Natural killer cell treated with Interleukin-12 subunit alpha and Interleukin-12 subunit beta and Interleukin-15 and Interleukin-18, amount 100 ng/mL, for 72 hours (primary cell): ENCODE measurements at regions not wholly inside any gene's neighbourhood (a gene's known extent, or its start where the extent isn't known, plus 50 kb on each side); places are given as distances from the start of the nearest gene placed in this dataset.
A peak's percentile ranks its signal among the peaks of the same experiment; 100 is the strongest.
"Not testable (repeated sequence)": the region's sequence is repeated elsewhere in the genome, so short reads cannot be mapped to it uniquely, and the experiment has no call there.

ENCODE experiments used
- ATAC-seq, 2 donors: fragments of 150-1000 bp; cut with Tn5 transposase in 1 of 2; sonication (Bioruptor Pico), chemical (Tn5 transposase) in 1 of 2; 2 replicates each; pipeline ENCODE4 v1.10.0; 2021
- DNase-seq: peaks from one replicate; pipeline ENCODE4 v3.0.0; 2022; ENCODE audit warnings: low spot score
- H3K27ac Mint-ChIP-seq, 2 donors: 1 replicate in 1 of 2; 2 replicates in 1 of 2; pipeline ENCODE4 v1.8.0; 2022; ENCODE audit warnings: mixed read lengths in 2 of 2, mild to moderate bottlenecking in 1 of 2, moderate library complexity in 1 of 2
- H3K27me3 Mint-ChIP-seq, 2 donors: 1 replicate in 1 of 2; 2 replicates in 1 of 2; pipeline ENCODE4 v1.8.0; 2022; ENCODE audit warnings: mixed read lengths in 2 of 2
- H3K36me3 Mint-ChIP-seq: one replicate; pipeline ENCODE4 v1.8.0; 2022; ENCODE audit warnings: mixed read lengths
- H3K4me1 Mint-ChIP-seq, 2 donors: 1 replicate in 1 of 2; 2 replicates in 1 of 2; pipeline ENCODE4 v1.8.0; 2022; ENCODE audit warnings: low read depth in 2 of 2, mixed read lengths in 2 of 2, mild to moderate bottlenecking in 1 of 2
- H3K4me3 Mint-ChIP-seq: one replicate; pipeline ENCODE4 v1.8.0; 2022; ENCODE audit warnings: mixed read lengths
- H3K9me3 Mint-ChIP-seq: 2 replicates; pipeline ENCODE4 v1.8.0; 2022; ENCODE audit warnings: mixed read lengths

DNA sequence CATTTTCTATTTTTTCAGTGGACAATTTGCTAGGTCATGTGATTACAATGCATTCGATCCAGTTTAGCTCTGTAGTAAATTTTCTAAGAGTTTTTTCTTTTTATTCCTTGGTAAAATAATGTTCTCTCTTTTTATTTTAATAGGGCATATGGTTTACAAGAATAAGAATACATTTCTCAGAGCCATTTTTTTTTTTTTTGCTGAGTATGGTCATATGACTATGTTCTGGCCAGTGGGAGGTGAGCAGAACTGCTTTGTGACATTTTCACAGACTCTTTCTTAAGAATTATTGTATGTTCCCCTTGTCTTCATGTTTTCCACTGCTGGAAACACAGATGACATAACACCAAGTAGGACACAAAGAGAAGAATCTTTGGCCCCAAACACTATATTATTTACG, 626.6 kb upstream of the FSHR start:
- peaks cover 9% of the 10 kb centered on the region for H3K9me3 Mint-ChIP-seq

DNA sequence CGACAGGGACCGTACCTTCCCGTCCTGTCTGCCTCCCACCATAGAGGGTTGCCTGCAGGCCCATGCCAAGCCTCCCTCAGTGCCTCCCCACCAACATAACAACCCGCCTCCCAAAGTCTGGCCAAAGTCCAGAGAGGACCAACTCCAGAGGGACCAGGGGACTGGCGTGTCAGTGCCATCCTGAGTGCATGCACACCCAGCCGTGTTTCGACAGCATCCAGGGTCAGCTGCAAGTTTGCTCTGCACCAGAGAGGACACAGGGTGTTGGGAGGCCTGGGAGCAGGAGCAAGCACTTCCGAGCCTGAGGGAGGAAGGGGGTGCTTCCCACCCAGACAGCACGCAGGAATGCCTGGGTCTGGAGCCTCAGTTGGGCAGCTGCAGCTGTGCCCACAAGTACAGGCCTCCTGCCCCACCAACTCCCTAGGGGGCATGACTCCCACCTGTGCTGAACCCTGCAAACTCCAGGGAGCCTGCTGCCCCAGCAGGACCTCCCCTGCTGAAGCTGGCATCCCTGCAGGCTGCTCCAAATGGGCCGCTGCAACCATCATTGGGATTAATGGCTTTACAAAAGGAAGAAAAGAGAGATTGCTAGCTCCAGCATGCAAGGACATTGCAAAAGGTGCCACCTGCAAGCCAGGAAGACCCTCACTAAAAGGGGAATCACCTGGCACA, 618.1 kb upstream of the FSHR start:
- no peaks in the 10 kb centered on the region for H3K27me3 Mint-ChIP-seq
- H3K27ac Mint-ChIP-seq: no peak overlapping the region
- no peak for DNase-seq
- peak in 1 of 2 donors; percentile 28 for ATAC-seq
- H3K36me3 Mint-ChIP-seq: no peaks in the 10 kb centered on the region
- H3K4me1 Mint-ChIP-seq: no peaks in the 10 kb centered on the region
- H3K4me3 Mint-ChIP-seq: no peak overlapping the region
- peaks cover 6% of the 10 kb centered on the region for H3K9me3 Mint-ChIP-seq

More for the DNA sequence above, 626.6 kb upstream of the FSHR start:
- no peak for DNase-seq
- Mint-ChIP-seq H3K27me3 (no peaks in the 10 kb centered on the region), H3K27ac (no peak overlapping the region), H3K4me1 (no peaks in the 10 kb centered on the region), H3K36me3 (no peaks in the 10 kb centered on the region), H3K4me3 (no peak overlapping the region)
- no peak for ATAC-seq

DNA sequence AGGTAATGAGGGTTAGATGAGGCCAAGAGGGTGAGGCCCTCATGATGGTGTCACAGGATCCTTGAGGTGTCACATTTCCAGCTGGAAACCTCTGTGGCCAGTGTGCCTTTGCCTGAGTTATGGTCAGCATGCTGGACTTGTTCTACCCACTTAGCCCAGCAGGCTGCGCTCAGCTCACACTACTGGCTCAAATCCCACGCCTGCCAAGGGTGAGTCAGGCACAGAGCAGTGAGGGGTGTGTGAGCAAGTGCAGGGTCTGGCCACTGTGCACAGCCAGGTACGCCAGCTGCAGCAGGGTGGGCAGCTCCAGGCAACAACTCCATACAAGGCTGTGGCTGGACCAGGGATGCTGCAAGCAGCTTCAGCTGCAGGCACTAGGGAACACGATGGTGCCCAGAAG, 616.6 kb upstream of the FSHR start:
- no peaks in the 10 kb centered on the region for H3K36me3 Mint-ChIP-seq
- no peaks in the 10 kb centered on the region for H3K27me3 Mint-ChIP-seq
- DNase-seq (no peak), ATAC-seq (peak; percentile 36 to 44)
- no peak overlapping the region for H3K4me3 Mint-ChIP-seq
- H3K4me1 Mint-ChIP-seq: no peaks in the 10 kb centered on the region
- peaks cover 3% of the 10 kb centered on the region for H3K9me3 Mint-ChIP-seq
- no peak overlapping the region for H3K27ac Mint-ChIP-seq

DNA sequence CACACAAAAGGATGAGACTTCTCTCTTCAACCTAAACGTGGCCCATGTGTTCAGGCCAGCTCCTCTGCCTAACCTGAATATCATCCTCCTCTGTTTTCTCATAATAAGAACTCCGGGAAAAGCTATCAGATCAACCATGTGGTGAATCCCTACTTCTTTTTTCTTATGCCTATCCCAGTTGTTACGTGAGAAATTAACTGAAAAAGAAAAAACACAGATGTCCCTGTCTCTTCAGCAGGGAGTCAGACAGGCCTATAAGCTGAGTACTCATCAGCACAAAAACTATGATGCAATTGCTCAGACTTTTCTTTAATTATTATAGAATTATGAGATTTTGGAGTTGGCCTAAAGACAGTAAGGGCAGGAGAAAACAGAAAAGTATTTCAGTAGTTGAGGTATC, 613.0 kb upstream of the FSHR start:
- ATAC-seq (no peak), DNase-seq (no peak)
- no peak overlapping the region for H3K4me3 Mint-ChIP-seq
- no peaks in the 10 kb centered on the region for H3K36me3 Mint-ChIP-seq
- H3K27me3 Mint-ChIP-seq: no peaks in the 10 kb centered on the region
- no peak overlapping the region for H3K27ac Mint-ChIP-seq
- no peaks in the 10 kb centered on the region for H3K9me3 Mint-ChIP-seq
- H3K4me1 Mint-ChIP-seq: no peaks in the 10 kb centered on the region

DNA sequence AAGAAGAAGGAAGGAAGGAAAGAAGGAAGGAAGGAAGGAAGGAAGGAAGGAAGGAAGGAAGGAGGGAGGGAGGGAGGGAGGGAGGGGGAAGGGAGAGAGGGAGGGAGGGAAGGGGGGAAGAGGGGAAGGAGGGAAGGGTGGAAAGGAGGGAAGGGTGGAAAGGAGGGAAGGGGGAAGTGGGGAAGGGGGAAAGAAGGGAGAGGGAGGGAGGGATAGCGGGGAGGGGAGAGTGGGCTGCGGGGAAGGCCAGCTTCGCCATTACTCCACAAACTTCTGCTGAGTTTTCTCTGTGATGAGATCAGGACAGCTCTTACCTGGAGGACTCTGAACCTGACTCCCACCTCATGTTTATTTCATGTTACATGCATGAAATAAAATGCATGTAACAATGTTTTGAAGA, 601.5 kb upstream of the FSHR start:
- peaks cover 5% of the 10 kb centered on the region for H3K9me3 Mint-ChIP-seq
- ATAC-seq (no peak), DNase-seq (no peak)
- no peaks in the 10 kb centered on the region for H3K27me3 Mint-ChIP-seq
- H3K27ac Mint-ChIP-seq: no peak overlapping the region
- H3K4me3 Mint-ChIP-seq: no peak overlapping the region
- H3K36me3 Mint-ChIP-seq: no peaks in the 10 kb centered on the region
- H3K4me1 Mint-ChIP-seq: peaks cover 0 to 2% of the 10 kb centered on the region in 2 donors

DNA sequence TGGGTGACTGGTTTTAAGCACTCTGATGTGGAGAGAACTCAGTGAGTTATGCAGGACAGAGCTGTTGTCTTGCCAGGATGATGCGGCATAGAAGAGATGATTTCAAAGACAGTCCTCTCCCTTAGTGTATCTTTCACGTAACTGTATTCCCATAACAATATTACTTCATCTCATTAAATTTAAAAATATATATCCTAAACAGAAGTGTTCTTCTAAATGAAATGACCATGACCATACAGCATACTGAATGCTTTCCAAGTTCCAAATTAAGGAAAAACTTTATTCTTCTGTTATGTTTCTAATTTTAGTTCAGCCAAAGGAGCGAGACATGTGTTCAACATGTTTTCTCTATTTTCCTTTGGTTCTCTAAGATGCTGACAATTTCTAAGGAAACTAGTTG, 600.1 kb upstream of the FSHR start:
- Mint-ChIP-seq H3K9me3 (peaks cover 5% of the 10 kb centered on the region), H3K27ac (no peak overlapping the region), H3K4me1 (peaks cover 0 to 2% of the 10 kb centered on the region in 2 donors), H3K27me3 (no peaks in the 10 kb centered on the region), H3K36me3 (no peaks in the 10 kb centered on the region), H3K4me3 (no peak overlapping the region)
- DNase-seq: no peak
- no peak for ATAC-seq

DNA sequence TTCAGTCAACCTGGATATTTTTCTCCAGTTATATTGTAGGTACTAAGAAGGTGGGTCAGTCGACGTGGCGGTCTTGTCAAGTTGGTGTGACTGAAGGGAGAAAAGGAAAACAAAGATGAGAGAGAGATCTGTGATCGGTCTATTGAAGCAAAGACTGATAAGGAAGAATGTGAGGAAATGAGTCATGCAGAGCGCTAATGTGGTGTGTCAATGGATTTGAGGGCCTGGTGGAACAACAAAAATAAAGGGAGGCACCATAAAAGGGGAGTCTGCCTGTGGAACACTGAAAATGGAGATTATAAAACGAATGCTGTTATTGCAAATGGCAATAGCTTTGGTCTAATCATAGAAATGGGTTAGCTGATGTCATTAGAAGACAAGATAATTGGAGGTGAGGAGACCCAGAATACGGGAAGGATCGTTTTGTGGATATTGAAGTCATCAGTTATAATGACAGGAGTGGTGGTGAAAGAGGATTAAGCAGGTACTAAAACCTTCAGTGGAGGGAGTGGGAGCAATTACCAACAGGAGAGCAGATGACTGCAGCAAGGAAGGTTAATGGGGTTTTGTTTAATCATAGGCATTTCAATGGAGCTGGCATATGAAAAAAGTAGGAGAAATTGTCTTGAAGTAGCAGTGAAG, 599.1 kb upstream of the FSHR start:
- Mint-ChIP-seq H3K4me1 (peaks cover 0 to 2% of the 10 kb centered on the region in 2 donors), H3K4me3 (no peak overlapping the region), H3K36me3 (no peaks in the 10 kb centered on the region), H3K9me3 (peaks cover 2% of the 10 kb centered on the region), H3K27ac (no peak overlapping the region), H3K27me3 (no peaks in the 10 kb centered on the region)
- DNase-seq: no peak
- no peak for ATAC-seq

DNA sequence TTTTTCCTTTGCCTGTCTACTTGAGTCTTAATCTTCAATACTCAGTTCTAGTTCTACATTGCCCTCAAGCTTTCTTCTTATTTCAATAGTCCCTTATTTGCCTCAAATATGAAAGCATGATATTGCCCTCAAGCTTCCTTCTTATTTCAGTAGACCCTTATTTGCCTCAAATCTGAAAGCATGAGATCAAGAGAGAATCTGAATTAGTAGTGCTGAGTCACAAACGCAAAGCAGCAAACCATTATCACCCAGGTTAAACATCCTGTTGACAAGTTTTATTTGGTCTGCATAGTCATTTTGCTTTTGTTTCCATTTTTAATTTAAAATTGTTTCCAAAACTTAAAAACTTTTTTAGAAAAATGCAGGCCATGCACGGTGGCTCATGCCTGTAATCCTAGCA, 583.3 kb upstream of the FSHR start:
- no peaks in the 10 kb centered on the region for H3K27me3 Mint-ChIP-seq
- peaks cover 12% of the 10 kb centered on the region for H3K9me3 Mint-ChIP-seq
- ATAC-seq (no peak), DNase-seq (no peak)
- H3K27ac Mint-ChIP-seq: no peak overlapping the region
- peaks cover 3% of the 10 kb centered on the region for H3K36me3 Mint-ChIP-seq
- no peak overlapping the region for H3K4me3 Mint-ChIP-seq
- no peaks in the 10 kb centered on the region for H3K4me1 Mint-ChIP-seq

DNA sequence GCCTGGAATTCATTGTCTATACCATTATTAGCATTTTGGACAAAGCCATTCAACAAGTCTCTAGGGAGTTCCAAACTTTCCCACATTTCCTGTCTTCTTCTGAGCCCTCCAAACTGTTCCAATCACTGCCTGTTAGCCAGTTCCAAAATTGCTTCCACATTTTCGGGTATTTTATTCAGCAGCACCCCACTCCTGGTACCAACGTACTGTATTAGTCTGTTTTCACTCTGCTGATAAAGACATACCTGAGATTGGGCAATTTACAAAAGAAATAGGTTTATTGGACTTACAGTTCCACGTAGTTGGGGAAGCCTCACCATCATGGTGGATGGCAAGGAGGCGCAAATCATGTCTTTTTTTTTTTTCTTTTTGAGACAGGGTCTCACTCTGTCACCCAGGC, 578.6 kb upstream of the FSHR start:
- not testable (repeated sequence) for H3K4me1 Mint-ChIP-seq, ATAC-seq, H3K36me3 Mint-ChIP-seq, H3K27me3 Mint-ChIP-seq, DNase-seq, H3K27ac Mint-ChIP-seq, H3K4me3 Mint-ChIP-seq
- H3K9me3 Mint-ChIP-seq: peaks cover 14% of the 10 kb centered on the region

DNA sequence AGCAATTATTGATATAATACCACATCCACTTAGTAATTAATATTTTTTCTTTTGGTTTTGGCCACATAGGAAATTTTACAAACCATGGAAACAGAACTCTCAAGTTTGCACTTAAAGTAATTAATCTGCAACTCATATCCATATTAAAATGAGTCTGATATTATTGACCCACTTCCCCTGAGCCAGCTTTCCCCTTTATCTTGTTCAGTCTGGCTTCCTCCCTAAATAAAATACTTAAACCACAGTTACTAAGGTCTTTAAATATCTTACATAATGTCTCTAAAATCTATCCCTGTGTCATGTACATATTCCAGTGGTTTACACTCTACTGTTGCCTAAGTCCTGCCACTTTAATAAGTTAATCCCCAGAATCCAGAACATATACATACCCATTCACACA, 564.9 kb upstream of the FSHR start:
- no peaks in the 10 kb centered on the region for H3K36me3 Mint-ChIP-seq
- no peaks in the 10 kb centered on the region for H3K4me1 Mint-ChIP-seq
- H3K27ac Mint-ChIP-seq: no peak overlapping the region
- H3K27me3 Mint-ChIP-seq: no peaks in the 10 kb centered on the region
- DNase-seq (no peak), ATAC-seq (no peak)
- no peaks in the 10 kb centered on the region for H3K9me3 Mint-ChIP-seq
- no peak overlapping the region for H3K4me3 Mint-ChIP-seq

DNA sequence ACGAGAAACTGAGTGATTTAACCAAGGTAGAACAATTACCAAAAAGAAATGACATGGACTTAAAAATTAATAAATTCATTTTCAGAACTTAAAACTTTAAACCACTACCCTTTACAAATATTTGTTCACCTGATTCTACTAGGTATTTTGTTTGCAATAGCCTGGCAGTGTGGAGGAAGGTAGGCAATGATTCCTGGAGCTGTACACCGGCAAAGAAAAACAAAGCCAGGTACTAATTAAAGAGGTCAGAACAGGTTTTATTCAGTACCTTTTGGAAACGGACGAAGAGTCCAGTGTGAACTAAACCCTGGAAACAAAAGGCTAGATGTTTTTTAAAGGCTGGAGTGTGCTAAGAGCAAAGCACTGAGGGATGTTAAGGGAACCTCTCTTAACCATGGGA, 561.3 kb upstream of the FSHR start:
- Mint-ChIP-seq H3K27me3 (no peaks in the 10 kb centered on the region), H3K27ac (no peak overlapping the region), H3K4me1 (no peaks in the 10 kb centered on the region), H3K9me3 (no peaks in the 10 kb centered on the region), H3K4me3 (no peak overlapping the region), H3K36me3 (no peaks in the 10 kb centered on the region)
- ATAC-seq: no peak
- no peak for DNase-seq

DNA sequence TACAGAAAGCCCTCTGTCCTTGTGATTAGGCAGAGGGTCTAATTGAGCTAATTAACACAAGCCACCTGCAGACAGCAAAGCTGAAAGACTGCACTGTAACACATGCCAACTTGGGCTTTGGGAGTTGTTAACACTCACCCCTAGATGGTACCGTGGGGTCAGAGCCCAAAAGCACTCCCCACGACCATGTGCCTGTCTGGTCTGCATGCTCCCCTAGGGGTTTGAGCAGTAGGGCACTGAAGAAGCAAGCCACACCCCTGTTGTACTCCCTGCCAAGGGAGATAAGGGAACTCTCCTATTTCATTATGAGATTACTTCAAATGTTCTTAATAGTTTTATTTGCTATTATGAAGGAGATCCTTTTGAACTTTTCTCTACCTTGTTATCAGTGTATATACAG, 560.1 kb upstream of the FSHR start:
- Mint-ChIP-seq H3K27me3 (no peaks in the 10 kb centered on the region), H3K4me3 (no peak overlapping the region), H3K27ac (no peak overlapping the region), H3K36me3 (peaks cover 2% of the 10 kb centered on the region), H3K4me1 (no peaks in the 10 kb centered on the region), H3K9me3 (peaks cover 4% of the 10 kb centered on the region)
- ATAC-seq (no peak), DNase-seq (no peak)

DNA sequence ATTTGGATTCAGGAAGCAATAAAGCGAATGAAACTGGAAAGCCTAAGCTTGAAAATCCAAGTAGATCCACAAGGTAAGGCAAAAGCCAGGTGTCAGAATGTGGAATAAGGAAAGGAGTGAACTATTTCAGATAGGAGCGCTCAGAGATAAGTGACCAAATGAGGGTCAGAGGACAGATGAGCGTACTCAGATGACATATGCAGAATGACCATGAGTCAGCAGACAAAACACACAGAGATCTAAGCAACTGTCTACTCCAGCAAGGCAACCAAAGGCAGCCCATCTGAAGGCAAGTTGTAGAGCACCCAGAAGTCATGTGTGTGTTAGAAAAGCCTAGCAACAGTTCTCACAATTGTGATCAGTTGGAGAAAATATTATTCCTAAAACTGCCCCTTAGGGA, 548.4 kb upstream of the FSHR start:
- no peak for ATAC-seq
- no peaks in the 10 kb centered on the region for H3K36me3 Mint-ChIP-seq
- no peaks in the 10 kb centered on the region for H3K4me1 Mint-ChIP-seq
- no peak for DNase-seq
- no peaks in the 10 kb centered on the region for H3K27me3 Mint-ChIP-seq
- H3K9me3 Mint-ChIP-seq: peaks cover 6% of the 10 kb centered on the region
- H3K27ac Mint-ChIP-seq: no peak overlapping the region
- H3K4me3 Mint-ChIP-seq: no peak overlapping the region

DNA sequence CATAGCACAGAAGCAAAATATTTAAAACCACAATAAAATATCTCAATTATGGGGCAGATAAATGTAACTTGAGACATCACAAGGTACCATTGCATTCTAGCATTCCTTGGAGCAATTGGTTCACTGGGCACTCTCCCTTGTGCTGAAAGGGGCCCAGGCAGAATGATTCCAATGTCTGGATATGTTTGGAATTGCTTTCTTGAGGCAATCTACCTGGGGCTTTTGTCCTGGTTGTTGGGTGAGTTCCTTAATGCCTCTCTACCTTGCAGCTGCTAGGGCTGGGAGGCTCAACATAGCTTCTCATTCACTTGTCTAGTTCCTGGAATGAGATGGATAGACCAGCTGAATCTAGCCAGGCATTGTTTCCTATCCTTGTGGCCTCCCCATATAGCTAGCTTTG, 539.6 kb upstream of the FSHR start:
- no peak overlapping the region for H3K27ac Mint-ChIP-seq
- no peaks in the 10 kb centered on the region for H3K4me1 Mint-ChIP-seq
- ATAC-seq (no peak), DNase-seq (no peak)
- no peaks in the 10 kb centered on the region for H3K27me3 Mint-ChIP-seq
- H3K9me3 Mint-ChIP-seq: peaks cover 5% of the 10 kb centered on the region
- H3K36me3 Mint-ChIP-seq: no peaks in the 10 kb centered on the region
- H3K4me3 Mint-ChIP-seq: no peak overlapping the region

DNA sequence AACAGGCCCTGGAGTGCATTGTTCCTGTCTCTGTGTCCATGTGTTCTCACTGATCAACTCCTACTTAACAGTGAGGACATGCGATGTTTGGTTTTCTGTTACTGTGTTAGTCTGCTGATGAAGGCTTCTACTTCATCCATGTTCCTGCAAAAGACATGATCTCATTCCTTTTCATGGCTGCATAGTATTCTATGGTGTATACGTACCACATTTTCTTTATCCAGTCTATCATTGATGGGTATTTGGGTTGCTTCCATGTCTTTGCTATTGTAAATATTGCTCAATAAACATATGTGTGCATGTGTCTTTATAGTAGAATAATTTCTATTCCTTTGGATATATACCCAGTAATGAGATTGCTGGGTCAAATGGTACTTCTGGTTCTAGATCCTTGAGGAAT, 537.7 kb upstream of the FSHR start:
- not testable (repeated sequence) for H3K4me1 Mint-ChIP-seq, DNase-seq, H3K36me3 Mint-ChIP-seq, ATAC-seq, H3K27me3 Mint-ChIP-seq, H3K4me3 Mint-ChIP-seq, H3K9me3 Mint-ChIP-seq, H3K27ac Mint-ChIP-seq
